Fibroblast of peridontal ligament (primary cell): ENCODE measurements at regions not wholly inside any gene's neighbourhood (a gene's known extent, or its start where the extent isn't known, plus 50 kb on each side); places are given as distances from the start of the nearest gene placed in this dataset.

ENCODE experiments used
- DNase-seq: peaks from one replicate; pipeline ENCODE4 v3.0.0-alpha.2; 2010; ENCODE audit errors: extremely low read depth

DNA sequence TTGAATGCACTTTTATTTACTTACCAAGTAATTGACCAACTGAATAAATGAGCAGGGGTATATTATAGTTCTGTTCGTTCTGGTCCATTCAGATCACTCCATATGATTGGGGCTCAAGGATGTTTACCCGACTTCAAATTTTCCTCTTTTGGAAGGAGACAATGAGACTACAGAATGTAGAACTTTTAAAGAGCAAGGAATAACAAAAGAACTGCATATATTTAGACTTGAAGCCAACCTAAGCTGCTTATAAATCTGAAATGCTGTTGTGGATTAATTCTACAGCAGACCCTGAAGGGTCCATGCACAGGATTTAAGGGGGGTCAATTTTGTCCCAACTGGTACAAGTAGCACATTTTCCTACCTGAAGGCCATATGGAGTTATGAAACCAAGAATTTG lies 610.8 kb downstream of the RAB28 start:
- no peak for DNase-seq

DNA sequence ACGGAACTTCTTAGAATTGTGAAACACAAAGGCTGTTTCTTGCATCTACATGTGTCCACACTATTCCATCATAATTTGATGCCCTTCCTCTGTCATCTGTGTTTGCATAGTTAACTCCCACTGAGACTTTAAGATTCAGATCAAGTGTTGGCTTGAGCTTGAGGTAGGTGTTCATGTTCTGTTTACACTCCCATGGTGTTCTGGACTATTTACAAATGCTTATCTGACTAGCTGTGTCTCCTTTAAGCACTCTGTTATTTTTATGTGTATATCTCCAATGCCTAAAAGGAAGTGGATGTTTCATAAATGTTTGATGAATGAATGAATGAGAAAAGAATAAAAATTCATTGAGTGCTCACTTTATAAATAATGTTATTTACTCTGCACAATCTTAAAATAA lies 622.7 kb downstream of the RAB28 start:
- no peak for DNase-seq

DNA sequence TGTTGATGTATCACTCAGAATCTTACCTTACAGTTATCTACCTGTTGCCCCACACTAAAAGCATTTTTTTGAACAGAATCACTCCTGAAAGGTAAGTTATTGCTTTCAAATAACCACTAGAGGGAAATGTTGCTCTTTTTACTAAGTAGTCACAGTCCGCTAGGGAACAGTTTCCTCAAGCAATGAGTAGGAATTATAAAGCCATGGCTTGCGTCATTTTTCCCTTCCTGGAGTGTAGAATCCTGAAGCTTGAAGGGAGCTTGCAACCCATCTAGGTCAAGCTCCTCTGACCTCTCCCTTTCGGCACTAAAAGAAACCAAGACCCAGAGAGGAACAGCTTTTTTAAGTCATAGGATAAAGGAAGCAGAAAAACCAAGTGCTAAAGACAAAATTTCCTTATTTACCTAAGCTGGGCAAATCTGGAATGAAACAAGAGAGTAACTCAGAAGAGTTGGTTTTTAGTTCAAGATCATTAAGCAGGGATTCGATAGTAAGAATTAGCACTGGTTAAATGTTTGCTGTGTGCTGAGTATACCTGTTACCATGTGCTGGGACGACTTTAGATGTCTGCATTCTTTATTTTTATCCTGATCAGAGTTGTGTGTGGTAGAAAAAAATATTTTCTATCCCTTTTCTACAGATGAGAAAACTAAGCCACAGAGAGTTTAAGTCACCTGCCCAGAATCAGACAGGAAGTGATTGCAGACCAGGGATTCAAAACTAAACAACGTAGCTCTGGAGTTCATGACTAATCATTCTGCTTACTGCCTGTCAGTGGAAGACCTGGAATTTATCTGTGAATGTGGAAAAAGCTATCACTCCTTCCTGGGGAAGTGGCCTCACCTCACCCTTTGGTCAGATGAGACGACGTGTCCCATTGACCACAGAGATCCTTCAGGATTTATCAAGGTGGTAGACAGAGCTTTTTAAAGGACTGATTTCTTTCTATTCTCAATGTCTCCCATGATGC lies 631.5 kb downstream of the RAB28 start:
- DNase-seq, result peak; percentile 66

DNA sequence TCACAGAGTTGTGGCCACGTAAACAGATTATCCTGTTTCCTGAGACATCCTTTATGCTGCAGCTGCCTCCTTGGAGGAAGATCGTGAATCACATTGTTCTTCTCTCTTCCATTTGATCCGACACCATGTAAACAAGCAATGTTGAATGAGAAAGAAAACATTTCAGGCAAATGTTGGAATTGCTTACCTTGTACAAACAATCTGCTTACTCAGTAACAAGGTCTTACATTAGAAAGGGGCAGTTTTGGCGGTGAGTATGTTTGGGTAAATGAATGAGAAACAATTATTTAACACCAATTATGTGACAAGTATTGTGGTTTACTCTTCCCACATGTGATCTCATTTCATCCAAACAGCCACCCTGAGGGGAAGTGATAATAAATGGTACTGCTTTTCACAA lies 637.8 kb downstream of the RAB28 start:
- no peak for DNase-seq

DNA sequence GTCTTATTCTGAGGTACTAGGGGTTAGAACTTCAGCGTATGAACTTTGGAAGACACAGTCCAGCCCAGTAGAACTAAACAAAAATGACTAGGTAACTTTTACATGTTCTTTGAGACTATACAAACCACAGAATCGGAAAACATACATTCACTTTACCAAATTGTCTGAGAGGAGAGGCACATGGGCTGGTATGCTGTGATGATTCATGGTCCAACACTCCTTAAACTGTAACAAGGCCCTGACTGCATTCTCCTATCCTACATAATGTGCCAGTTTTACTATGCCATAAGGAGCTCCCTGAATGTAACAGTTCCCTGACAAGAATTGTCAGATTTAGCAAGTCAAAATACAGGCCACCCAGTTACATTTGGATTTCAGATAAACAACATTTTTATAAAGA lies 640.0 kb downstream of the RAB28 start:
- DNase-seq, result no peak

DNA sequence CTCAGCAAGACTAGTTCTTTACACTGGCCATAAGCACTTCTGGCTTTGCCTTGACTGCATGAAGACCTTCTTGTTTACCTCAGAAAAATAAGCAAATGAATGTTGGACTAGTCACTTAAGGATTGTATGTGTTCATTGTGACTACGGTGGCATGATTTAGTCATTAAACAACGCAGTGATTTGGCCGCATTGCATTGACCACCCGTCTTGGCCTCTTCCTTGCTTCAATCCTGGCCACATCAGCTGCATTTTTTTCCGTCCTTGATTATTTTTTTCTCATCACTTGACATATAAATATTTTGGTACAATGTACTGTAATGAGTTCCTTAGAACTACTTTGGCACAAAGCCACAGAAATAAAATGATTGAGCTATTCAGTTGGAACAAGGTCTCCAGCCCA lies 656.2 kb downstream of the RAB28 start:
- DNase-seq, result no peak

DNA sequence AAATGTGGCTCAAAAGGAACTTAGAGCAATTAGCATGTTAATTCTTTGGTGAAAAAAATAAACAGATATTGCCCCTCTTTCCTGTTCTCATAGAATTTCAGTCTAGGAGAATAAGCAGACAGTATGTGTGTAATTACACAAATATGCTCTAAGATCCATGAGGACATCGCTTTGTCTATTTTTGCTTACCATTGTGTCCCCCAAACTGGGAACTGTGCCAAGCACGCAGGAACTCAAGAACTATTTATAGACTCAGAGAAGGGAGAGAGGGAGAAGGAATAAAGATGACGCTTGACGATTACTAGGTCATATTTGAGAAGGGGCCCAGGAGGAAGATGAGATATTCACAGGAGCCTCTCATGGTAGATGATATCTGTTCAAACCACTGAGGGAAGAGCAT lies 692.6 kb downstream of the RAB28 start:
- no peak for DNase-seq

DNA sequence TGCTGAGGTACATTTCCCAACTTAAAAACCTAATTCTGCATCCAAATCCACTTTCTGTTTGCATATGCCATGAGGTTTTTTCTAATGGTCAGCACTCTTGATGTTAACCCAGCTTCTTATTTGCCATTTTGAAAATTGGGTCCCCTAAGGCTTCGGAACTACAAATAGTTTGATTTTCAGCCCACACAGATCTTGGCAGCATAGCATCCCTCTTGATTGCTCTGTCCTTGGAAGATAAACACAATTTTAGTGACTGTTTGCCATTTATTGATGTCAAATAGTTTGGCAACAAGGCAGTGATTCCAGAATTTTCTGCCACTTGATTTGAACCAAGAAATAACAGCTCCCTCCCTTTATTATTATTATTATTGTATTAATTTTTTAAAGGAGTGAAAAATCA lies 696.9 kb downstream of the RAB28 start:
- no peak for DNase-seq

DNA sequence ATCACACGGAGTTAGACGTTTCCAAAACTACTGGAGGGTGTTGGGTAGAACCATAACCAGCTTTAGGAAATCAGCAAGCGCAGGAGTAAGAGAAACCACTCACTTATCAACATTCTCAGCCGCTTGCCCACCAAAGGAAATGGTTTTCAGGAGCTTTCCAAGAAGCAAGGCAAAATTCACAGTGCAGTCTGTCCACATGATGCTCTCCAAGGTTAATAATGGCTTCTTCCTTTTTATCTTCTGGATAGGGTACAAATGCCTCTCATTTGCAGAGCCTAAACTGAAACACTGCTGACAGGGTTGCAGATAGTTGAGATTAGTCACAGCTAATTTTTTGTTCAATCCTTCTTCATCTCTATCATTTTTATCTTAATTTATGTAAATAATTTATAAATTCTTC lies 705.4 kb downstream of the RAB28 start:
- DNase-seq, result no peak

DNA sequence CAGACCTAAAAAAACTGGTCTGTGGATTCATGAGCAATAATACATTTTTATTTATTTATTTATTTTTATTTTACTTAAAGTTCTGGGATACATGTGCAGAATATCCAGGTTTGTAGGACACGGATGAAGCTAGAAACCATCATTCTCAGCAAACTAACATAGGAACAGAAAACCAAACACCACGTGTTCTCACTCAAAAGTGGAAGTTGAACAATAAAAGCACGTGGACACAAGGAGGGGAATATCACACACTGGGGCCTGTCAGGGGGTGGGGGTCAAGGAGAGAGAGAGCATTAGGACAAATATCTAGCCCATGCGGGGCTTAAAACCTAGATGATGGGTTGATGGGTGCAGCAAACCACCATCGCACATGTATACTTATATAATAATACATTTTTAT lies 705.9 kb downstream of the RAB28 start:
- no peak for DNase-seq

DNA sequence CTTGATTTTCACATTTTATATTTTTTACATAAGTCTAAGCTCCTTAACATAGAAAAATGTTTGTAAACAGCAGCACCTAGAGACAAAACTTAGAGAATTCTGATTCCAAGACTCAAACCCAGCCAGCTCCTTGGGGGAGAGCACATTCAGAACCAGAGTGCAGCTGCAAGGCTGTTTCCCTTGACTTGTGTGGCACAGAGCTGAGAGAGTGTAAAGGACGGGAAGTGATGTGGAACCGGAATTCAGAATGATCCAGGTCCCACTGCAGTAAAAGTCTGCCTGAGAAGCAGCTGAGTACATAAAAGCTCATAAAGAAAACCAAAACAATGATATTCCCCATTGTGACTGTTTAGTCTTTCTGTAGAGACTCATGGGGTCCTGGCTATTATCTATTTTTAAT lies 713.8 kb downstream of the RAB28 start:
- no peak for DNase-seq

DNA sequence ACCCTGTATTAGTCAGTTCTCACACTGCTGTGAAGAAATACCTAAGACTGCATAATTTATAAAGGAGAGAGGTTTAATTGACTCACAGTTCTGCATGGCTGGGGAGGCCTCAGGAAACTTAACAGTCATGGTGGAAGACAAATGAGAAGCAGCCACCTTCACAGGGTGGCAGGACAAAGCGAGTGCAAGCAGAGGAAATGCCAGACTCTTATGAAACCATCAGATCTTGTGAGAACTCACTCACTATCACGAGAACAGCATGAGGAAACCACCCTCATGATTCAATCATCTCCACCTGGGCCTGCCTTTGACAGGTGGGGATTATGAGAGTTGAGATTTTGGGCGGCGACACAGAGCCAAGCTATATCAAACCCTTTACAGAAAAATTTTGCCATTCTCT lies 722.4 kb downstream of the RAB28 start:
- DNase-seq, result no peak

DNA sequence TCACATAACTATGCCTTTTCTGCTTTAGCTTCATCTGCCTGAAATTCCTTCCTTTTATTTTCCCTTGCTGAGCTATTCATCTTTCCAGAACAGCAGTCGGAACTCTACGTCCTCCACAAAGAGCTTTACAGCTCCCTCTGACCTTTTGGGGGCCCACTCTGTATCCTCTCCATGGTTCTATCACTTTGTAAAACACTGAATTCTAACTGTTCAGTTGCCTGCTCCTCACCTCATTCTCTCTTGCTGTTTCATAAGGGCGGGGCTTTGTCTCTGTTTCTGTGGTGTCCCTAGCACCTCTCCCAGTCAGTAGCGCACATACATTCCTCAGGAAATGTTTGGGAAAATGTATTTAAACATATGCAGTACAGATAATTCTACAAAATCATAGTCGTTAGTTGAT lies 737.0 kb downstream of the RAB28 start:
- no peak for DNase-seq

DNA sequence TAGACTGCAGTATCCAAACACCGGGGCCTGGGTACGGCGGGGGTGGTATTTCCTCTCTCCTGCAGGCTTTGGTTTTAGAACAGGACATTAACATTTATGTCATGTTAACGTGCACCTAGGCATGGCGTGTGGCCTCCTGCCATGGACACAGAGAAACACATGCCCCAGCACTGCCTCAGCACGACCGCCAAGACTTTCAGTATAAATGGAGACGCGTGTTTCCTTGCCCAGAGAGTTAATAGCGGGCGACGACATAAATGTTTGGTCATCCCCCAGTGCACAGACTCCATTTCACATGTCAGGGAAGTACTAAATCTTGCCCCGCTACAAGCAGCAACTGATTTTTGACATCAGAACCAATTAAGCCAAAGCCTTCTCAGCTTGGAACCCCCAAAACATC lies 737.9 kb downstream of the RAB28 start:
- no peak for DNase-seq

DNA sequence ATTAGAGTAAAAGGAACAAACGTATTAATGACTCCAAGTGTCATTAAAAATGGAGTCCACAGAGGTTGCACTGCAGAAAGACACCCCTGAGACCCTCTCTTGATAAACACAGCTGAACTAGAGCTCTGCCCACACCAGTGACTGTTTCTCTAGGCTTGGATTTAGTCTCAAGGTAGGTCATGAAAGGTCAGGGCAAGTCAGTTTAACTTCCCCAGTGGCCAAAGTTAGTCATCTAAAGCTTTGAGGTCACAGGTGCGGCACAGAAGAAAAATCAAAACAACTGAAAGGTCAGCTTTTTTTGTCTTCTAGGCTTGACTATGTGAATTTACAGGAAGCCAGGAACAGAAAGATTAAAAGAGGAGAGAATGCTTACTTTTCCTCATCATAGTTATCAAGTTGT lies 749.6 kb downstream of the RAB28 start:
- DNase-seq, result no peak

DNA sequence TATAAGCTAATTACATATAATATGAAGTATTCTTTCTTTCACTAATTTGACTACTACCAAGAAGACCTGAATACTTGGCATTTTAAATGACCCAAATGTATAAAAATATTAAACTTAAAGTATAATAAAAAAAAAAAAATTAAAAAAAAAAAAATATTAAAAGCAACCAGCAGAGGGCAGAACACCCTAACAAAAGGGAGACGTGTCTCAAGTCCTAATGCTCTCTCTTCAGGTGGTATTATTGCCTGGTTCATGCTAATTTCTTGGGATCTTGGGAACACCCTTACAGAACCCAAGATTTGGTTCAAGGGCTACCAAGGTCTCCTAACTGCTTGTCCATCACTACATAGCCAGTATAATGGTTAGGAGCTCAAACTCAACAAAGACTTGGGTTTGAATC lies 754.8 kb downstream of the RAB28 start:
- DNase-seq, result peak; percentile 39

DNA sequence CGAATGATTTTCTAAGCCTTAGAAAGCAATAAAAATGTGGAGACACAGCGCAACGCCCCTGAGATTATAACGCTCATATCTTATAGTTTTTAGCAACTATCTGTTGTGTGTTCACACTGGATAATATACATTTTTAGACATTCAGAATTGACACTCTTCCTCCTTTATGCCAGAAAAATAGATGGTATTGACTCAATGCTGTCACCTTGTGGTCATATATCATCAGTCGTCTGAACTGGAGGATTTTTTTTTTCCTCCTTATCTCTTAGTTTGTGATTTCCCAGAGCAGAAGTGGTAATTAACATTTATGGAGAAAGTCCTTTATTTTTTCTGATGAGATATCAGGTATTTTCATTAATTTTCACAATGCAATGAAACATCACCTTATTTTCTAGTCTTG lies 759.6 kb downstream of the RAB28 start:
- peak; percentile 5 for DNase-seq

DNA sequence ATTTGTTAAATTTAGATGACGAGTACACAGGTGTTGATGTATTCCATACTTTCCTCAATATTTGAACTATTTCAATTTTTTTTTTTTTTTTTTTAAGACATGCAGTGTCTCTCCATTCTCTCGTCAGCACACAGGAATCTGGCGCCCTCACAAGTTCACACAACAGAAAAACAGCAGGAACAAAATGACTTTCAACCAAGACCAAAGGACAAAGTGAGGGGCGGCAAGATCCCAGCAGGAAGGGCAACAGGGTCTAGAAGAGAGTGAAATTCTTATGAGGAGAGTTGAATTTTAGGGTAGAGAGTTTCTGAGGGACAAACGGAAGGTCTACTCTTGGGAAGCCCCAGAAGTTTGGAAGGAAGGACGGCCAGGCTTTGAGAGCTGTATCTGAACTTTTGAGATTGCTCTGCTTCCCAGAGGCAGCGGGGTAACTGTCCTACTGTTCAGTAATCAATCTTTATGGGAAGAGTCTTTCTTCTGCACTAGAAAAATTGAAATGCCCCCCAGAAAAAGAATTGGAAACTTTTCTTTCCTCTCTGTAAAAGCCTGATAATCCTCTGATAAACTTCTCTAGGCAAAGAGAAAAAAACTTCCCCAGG lies 760.2 kb downstream of the RAB28 start:
- DNase-seq, result no peak

DNA sequence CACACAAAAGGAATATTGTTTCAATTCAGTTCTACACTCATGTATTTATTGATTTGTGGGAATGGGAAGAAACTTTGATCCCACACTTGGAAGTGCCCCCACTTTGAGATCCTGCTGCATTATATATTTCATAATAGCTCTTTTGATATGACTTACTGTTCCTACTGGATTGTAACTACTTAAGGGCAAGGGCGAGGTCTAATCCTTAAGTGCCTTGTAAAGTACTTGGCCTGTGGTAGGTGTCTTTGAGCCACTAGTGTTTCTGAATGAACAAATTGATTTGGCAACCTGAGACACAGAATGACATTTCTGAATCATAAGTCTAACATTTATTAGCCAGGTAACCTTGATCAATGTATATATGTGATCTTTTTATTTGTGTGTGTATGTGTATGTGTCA lies 767.2 kb downstream of the RAB28 start:
- no peak for DNase-seq

DNA sequence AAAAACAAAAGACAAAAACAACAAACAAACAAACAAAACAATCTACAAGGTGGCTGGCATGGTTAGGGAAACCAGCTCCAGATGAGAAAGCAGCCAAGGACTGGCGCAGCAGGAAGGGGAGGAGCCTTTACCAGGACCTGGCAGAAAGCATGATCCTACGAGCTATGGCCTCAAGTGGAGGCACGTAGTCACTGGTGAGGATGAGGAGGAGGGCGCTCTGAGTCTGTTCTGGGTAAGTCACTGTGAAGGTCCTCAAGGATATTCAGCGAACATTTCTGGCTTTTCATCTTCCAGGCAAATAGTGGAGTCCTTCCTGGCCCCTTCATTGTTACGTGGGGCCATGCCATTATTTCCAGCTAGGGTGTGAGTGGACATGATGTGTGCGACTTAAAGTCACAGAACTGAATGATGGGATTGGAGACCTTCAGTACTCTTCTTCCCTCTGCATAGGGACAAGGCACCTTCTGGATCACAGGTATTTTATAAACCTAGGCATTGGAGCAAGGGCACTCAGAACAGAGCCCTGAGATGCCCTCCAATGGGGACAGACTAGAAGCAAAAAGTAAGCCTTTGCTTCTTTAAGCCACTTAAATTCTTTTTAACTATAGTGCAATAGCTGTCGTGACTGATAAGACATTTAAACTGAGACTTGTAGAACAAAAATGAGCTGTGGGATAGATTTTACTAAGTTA lies 771.3 kb downstream of the RAB28 start:
- no peak for DNase-seq

DNA sequence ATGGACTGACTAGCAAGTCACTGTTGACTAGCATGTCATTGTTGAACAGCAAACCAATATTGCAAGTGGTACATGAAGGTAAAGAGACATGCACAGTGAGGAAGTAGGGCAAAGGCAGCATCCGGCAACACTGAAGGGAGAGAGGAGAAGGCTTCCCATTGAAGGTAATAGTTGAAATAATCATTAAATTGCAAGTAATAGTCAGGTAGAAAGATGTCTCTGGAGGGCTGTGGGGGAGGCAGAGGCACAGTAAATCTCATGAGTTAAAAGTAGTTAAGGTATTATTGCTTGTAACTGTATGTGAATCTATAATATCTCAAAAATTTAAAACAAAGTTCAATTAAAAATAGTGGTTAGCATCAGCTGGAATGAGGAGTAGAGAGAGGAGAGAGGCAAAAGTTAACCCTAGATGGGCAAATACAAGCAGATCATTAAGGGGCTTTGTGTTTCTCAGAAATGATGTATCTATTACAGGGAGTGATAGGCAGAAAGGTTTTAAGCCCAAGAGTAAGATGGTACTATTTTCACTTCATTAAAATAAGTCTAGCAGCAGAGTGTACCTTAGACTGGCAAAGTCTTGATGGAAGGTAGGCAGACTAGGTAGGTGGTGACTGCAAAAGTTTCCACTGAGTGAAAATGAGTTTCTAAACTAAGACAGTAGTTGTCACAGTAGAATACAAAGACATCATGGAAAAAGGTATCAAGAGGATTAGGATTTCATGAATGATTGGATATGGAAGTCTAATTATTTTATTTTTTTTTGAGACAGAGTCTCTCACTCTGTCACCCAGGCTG lies 776.6 kb downstream of the RAB28 start:
- no peak for DNase-seq

DNA sequence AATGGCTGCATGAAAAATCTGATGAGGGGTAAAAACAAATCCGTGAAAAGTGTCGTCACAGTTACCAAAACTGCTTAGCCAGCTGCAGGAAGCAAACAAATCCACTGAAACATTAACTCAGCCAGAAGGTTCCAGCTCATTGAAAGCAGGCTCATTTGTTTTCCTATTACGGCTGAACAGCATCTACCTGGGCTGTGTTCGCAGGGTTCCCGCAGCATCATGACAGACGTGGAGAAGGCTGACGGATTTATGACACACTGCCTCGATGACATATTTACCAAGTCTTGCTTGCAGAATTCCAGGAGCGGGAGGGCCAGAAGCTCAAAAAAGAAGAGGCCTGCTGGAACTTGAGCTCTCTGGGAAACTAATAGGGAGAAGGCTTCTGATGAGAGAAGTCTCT lies 781.1 kb downstream of the RAB28 start:
- no peak for DNase-seq
